ENCODE measurements at regions not wholly inside any gene's neighbourhood (a gene's known extent, or its start where the extent isn't known, plus 50 kb on each side); places are given as distances from the start of the nearest gene placed in this dataset.

GRCh38 chr3:95277613-95278012 lies 1214.8 kb downstream of the NSUN3 start:
- H3K9me3 ChIP-seq = no peaks in the 10 kb centered on the region
- H3K36me3 ChIP-seq = no peaks in the 10 kb centered on the region
- H3K4me1 ChIP-seq (ENCODE audit: control insufficient read depth in 1 of 2, low read depth in 2 of 2) = peaks cover 0 to 4% of the 10 kb centered on the region in 2 donors
- no peaks in the 10 kb centered on the region for H3K27me3 ChIP-seq (replicated peaks; ENCODE audit: insufficient read depth)
- no peak overlapping the region for H3K27ac ChIP-seq
- DNase-seq (ENCODE audit: low spot score) = no peak
- ATAC-seq (ENCODE audit: insufficient number of reproducible peaks, low FRiP score, low read depth) = no peak
- no peak overlapping the region for H3K4me3 ChIP-seq
- TF ChIP-seq, protein P1, sequence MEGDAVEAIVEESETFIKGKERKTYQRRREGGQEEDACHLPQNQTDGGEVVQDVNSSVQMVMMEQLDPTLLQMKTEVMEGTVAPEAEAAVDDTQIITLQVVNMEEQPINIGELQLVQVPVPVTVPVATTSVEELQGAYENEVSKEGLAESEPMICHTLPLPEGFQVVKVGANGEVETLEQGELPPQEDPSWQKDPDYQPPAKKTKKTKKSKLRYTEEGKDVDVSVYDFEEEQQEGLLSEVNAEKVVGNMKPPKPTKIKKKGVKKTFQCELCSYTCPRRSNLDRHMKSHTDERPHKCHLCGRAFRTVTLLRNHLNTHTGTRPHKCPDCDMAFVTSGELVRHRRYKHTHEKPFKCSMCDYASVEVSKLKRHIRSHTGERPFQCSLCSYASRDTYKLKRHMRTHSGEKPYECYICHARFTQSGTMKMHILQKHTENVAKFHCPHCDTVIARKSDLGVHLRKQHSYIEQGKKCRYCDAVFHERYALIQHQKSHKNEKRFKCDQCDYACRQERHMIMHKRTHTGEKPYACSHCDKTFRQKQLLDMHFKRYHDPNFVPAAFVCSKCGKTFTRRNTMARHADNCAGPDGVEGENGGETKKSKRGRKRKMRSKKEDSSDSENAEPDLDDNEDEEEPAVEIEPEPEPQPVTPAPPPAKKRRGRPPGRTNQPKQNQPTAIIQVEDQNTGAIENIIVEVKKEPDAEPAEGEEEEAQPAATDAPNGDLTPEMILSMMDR (IDR thresholded peaks at IDR 0.05) = no peak

GRCh38 chr3:95280711-95281352 lies 1218.0 kb downstream of the NSUN3 start:
- TF ChIP-seq, protein P1 (IDR thresholded peaks at IDR 0.05) = no peak
- no peak overlapping the region for H3K4me3 ChIP-seq

GRCh38 chr3:95289295-95289694 lies 1226.4 kb downstream of the NSUN3 start:
- Histone ChIP-seq H3K27ac (no peak overlapping the region), H3K4me3 (no peak overlapping the region), H3K36me3 (no peaks in the 10 kb centered on the region), H3K9me3 (no peaks in the 10 kb centered on the region), H3K4me1 (ENCODE audit: control insufficient read depth in 1 of 2, low read depth in 2 of 2) (no peaks in the 10 kb centered on the region), H3K27me3 (replicated peaks; ENCODE audit: insufficient read depth) (no peaks in the 10 kb centered on the region)
- DNase-seq (ENCODE audit: low spot score) = no peak
- TF ChIP-seq, protein P1 (IDR thresholded peaks at IDR 0.05) = no peak
- ATAC-seq (ENCODE audit: insufficient number of reproducible peaks, low FRiP score, low read depth) = no peak

More at GRCh38 chr3:95280711-95281352, 1218.0 kb downstream of the NSUN3 start:
- H3K4me1 ChIP-seq (ENCODE audit: control insufficient read depth in 1 of 2, low read depth in 2 of 2) = peaks cover 0 to 4% of the 10 kb centered on the region in 2 donors
- no peak for ATAC-seq (ENCODE audit: insufficient number of reproducible peaks, low FRiP score, low read depth)
- no peaks in the 10 kb centered on the region for H3K27me3 ChIP-seq (replicated peaks; ENCODE audit: insufficient read depth)
- H3K9me3 ChIP-seq = no peaks in the 10 kb centered on the region
- H3K27ac ChIP-seq = no peak overlapping the region
- no peak for DNase-seq (ENCODE audit: low spot score)
- H3K36me3 ChIP-seq = no peaks in the 10 kb centered on the region

DNA sequence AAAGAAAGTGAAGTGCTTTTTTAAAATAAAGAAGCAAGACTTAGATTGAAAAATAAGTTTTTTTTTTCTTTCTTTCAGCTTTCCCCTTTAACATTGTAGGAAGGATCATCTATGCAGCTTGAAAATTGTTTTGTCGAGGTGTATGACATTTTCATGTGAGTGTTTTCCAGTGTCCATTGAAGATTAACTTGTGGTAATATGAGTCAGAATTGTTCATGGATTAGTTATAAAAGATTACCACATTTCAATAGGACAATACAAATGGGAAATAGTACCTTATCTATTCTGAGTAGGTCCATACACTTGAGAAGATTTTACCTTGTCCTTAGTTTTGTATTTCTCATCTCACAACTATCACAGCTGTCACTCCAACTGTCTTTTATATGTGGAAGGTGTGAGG lies 1234.7 kb downstream of the NSUN3 start:
- Histone ChIP-seq H3K4me1 (ENCODE audit: control insufficient read depth in 1 of 2, low read depth in 2 of 2) (no peaks in the 10 kb centered on the region), H3K27ac (no peak overlapping the region), H3K36me3 (no peaks in the 10 kb centered on the region), H3K9me3 (no peaks in the 10 kb centered on the region), H3K4me3 (no peak overlapping the region), H3K27me3 (replicated peaks; ENCODE audit: insufficient read depth) (no peaks in the 10 kb centered on the region)
- TF ChIP-seq, protein P1 (IDR thresholded peaks at IDR 0.05) = no peak
- DNase-seq (ENCODE audit: low spot score) = no peak
- ATAC-seq (ENCODE audit: insufficient number of reproducible peaks, low FRiP score, low read depth) = no peak

GRCh38 chr3:95302044-95302443 lies 1239.2 kb downstream of the NSUN3 start:
- Histone ChIP-seq H3K9me3 (no peaks in the 10 kb centered on the region), H3K27me3 (replicated peaks; ENCODE audit: insufficient read depth) (no peaks in the 10 kb centered on the region), H3K27ac (no peak overlapping the region), H3K4me1 (ENCODE audit: control insufficient read depth in 1 of 2, low read depth in 2 of 2) (no peaks in the 10 kb centered on the region), H3K36me3 (no peaks in the 10 kb centered on the region), H3K4me3 (no peak overlapping the region)
- DNase-seq (ENCODE audit: low spot score) (no peak), ATAC-seq (ENCODE audit: insufficient number of reproducible peaks, low FRiP score, low read depth) (no peak)
- TF ChIP-seq, protein P1 (IDR thresholded peaks at IDR 0.05) = no peak
